NOMO-1 (cell line): ENCODE measurements at regions not wholly inside any gene's neighbourhood (a gene's known extent, or its start where the extent isn't known, plus 50 kb on each side); places are given as distances from the start of the nearest gene placed in this dataset.
"Not testable (repeated sequence)": the region's sequence is repeated elsewhere in the genome, so short reads cannot be mapped to it uniquely, and the experiment has no call there.

Source experiments
- DNase-seq, 2 experiments: peaks; one replicate each; lab custom pipeline; 2025; ENCODE audit not compliant: unreplicated experiment in 2 of 2; lab: John Stamatoyannopoulos, UW

DNA sequence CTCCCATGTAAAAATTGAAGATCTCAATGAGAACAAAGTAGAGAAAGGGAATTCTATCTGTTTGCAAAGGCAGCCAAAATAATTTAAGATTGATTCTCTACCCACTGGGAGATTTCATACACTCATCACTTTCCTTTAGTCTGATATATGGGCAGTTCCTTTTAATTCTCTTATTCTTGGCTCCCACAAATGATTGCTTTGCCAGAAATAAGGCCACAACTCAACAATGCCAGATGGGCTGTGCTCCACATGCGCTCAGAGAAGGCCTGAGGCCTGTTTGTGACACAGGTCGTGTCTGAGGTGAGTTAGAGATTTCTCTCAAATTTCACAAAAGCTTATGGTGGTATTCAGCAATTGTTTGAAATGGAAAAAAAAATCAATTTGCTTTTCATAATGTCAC is 501.9 kb upstream of the SEMA3D start:
- no peak for DNase-seq

DNA sequence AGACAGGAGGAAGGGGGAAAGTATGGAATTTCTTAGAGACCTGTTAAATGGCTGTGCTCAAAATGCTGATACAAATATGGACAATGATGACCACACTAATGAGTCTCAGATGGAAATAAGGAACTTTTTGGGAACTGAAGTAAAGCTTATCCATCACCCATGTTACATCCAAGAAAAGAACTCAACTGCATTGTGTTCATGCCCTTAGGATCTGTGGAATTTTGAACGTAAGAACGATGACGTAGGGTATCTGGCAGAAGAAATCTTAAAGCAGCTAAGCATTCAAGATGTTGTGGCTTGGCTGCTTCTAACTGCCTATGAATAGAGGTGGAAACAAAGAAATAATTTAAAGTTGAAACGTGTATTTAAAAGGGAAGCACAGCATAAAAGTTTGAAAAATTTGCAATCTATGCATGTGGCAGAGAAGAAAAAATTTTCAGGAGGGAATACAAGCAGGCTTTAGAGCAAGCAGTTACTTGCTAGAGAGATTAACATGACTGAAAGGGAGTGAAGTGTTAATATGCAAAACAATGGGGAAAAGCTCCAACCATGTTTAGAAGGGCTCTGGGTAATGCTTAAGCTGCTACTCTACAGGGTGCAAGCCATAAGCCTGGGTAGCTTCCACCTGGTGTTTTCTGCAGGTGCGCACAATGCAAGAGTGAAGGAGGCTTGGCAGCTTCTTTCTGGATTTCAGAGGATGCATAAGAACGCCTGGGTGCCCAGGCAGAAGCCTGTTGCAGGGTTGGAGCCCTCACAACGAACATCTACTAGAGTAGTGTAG is 499.7 kb upstream of the SEMA3D start:
- no peak for DNase-seq

DNA sequence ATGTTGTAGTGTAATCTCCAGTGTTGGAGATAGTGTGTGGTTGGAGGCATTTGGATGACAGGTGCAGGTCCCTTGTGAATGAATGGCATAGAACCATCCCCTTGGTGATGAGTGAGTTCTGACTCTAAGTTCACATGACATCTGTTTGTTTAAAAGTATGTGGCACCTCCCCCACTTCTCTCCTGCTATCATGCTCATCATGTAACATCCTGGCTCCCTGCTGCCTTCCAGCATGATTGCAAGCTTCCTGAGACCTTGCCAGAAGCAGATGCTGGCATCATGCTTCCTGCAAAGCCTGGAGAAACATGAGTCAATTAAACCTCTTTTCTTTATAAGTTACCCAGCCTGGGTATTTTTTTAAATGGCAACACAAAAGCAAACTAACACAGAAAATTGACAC is 499.0 kb upstream of the SEMA3D start:
- no peak for DNase-seq

DNA sequence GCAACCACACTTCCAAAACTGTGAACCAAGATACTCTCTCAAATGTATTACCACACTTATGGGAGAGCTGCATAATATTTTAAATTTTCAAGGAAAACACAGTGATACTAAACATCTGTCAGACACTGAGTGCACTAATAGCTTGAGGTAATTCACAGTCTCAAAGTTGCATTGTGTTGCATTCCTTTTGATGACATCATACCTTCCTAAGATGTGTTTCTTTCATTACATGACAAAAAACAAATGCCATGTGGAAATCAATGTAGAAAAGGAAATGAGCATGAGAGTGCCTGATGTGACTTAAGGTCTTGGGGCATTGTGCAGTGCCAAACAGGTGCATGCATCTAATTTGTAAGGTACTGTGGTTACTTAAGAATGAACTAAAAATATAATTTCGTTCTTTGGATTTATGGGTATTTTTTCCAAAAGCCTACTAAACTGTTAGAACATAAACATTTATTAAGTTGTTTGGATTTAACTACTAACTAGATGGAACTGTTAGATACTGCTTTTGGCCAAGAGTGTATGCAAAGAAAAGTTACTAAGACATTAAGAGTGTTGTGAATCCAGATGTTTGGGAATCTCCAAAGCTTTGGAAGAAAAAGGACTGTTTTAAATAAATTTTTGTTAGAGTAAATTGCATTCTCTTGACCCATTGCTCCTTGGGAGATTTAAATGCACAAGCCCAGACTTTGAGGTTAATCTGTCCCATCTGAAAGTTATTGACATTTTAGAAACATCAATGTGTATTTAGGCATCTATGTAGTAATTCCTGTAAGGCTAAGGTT is 496.2 kb upstream of the SEMA3D start:
- DNase-seq: no peak

DNA sequence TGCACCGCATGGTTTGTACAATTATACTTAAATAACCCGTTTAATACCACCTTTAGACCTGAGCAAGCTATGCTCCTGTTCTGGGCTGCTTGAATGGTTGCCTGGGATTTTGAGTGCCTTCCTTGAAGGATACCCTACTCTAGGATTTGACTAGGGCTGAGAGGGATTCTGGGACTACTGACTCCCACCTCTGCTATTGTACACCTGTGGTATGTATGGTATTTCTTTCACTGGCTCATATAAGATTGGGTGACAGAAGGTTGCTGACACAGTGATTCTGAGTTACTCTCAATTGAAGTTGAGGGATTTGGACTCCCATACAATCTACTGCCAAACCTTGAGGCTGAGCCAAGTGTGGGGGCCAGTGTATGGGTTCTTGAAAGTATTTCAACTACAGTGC is 494.4 kb upstream of the SEMA3D start:
- no peak for DNase-seq

DNA sequence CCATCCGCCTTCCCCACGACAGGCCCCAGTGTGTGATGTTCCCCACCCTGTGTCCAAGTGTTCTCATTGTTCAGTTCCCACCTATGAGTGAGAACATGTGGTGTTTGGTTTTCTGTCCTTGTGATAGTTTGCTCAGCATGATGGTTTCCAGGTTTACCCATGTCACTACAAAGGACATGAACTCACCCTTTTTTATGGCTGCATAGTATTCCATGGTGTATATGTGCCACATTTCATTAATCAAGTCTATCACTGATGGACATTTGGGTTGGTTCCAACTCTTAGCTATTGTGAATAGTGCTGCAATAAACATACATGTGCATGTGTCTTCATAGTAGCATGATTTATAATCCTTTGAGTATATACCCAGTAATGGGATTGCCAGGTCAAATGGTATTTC is 488.2 kb upstream of the SEMA3D start:
- not testable (repeated sequence) for DNase-seq

DNA sequence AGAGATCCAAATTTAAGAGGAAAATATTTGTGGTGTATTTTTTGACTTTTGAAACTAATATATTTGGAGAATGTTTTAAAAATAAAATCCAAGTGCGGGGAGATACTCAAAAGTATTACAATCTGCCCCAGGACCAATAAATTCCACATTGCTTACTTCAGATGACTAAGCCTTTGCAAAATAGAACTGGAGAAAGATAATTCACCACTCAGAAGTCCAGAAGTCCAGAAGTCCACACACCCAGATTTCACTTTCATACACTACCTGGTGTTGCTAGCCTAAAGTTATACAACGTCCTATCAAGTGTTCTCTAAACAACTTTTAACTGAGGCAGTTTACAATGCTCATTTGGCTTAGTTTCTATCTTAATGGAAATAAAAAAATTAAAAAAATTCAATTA is 487.0 kb upstream of the SEMA3D start:
- no peak for DNase-seq

DNA sequence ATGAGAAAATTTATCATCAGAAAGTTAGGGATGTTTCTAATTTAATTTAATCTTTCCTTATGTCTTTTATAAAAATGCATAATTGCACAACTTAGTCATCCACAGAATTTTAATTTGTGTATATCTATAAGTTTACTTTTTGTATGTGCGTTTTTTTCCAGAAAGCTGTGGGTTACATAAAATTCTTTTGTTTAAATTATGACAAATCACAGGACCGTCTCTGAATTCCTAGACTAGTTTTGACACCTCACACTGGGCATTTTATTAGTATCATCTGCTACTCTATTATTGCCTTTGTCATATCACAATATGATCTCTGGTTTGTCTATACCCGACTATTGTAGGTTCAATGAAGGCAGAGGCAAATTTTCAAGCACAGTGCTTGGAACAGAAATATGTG is 482.4 kb upstream of the SEMA3D start:
- no peak for DNase-seq

DNA sequence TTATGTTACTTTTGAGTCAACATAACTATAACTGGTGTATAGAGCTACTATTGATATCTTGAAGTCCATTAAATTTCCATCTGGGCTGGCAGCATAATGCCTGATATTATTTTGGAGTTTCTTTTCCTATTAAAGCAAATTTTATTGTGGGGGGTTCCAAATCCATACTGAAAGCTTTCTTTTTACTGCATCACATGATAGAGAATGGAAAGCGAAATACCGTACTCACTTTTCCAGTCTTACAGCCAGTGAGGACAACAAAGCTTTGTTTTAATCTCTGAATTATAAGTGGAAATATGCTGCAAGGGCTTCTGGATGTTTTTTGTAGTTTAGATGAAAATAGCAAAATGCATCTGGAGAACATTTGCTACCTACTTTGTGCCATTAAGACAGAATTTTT is 477.5 kb upstream of the SEMA3D start:
- no peak for DNase-seq

DNA sequence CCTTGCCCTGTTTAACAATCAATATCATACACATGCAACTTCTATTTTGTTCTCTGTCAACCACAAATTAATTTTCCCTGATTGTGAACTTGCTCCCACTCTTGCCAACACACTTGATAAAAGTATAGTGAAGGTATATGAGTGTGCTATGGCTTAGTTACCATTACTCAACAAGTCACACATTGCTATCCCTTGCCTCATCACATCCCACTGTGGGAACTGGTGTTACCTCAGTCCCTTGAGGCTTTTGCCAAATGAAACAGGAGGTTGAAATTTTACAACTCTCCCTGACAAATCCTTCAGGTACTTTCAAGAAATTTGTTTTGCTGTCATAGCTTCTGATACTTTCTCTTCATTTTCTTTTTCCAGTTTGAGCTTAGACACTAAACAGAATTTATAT is 472.5 kb upstream of the SEMA3D start:
- DNase-seq: no peak

DNA sequence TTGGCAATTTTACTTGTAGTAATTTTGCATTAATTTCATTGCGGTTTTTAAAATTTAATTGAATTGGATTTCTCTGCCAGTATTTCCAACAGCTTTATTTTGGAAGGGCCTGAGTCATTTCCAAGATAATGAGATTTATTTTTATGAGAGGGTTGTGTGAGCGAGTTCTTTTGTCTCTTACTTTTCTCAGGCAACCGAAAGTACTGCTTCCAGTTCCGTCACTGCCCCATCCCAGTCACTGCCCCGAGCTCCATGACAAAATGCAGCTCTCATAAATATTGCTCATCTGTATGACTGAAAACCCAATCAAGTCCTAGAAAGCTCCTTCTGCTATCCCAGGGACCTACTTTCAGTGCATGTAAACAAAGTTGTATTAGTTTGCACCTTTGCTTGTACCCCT is 468.4 kb upstream of the SEMA3D start:
- DNase-seq: no peak

DNA sequence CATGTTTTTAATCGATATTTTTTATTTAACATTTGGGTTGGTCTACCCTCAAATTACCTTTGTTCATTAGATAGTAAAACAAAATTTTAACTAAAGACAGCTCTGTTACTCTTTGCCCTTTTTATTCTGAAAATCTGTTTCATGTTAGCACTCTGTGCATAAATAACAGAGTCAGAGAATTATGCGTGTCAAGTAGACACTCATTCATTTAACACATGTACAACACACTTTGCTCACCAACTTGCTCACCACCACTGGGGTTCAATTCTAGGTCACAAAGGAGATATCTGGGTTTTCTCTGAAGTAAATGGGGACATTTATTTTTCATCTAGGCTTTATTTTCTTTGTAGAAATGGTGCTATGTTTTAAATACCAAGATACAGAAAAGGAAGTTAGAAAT is 457.4 kb upstream of the SEMA3D start:
- DNase-seq: no peak

DNA sequence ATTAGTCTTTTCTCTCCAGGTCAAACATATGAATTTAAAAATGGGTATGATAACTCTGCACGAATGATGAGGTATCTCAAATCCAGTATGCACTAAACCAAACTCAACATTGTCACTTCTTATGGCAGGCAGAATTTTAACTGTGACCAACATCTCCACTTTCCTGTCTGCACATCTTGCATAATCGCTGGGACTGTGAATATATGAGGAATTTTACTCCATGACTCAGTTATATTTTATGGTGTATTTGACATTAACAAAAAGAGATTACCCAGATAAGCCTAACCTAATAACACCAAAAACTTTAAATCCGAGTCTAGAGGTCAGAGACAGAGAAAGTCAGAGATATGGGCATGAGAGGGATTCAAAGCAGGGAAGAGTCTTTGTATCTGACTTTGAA is 454.5 kb upstream of the SEMA3D start:
- no peak for DNase-seq

DNA sequence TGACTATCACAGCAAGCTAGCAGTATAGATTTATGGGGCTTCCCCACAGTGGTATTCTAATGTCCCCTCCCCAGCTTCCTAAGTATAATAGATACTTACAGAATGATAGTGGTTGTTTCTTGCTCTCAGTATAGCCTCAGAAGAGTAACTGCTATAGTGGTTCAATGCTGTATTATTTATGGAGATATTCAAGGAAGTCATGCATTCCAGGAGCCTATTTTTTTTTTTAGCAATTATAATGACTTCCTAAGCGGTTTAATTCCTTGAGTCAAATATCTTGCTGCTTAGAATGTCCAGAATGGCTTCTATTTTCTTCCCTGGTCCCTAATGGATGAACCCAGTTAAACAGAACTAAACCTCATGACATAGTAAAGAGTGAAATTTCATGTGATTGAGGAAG is 451.5 kb upstream of the SEMA3D start:
- DNase-seq: no peak

DNA sequence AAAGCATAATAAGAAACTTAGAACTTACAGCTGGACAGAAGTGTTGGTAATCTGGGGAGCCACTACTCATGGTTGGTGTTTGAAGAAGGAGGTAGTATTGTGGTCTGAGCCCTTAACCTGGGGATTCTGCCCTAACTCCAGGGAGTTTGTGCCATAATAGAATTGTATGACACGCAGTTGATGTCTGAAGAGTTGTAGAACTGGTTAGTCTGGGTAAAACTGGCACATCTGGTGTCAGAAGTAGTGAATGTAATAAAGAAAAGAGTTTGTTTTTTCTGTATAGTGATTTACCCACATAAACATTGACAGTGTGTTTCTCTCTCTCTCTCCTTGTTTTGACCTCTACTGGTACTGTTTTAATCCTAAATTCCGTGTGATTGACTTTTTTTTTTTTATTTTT is 448.1 kb upstream of the SEMA3D start:
- no peak for DNase-seq

DNA sequence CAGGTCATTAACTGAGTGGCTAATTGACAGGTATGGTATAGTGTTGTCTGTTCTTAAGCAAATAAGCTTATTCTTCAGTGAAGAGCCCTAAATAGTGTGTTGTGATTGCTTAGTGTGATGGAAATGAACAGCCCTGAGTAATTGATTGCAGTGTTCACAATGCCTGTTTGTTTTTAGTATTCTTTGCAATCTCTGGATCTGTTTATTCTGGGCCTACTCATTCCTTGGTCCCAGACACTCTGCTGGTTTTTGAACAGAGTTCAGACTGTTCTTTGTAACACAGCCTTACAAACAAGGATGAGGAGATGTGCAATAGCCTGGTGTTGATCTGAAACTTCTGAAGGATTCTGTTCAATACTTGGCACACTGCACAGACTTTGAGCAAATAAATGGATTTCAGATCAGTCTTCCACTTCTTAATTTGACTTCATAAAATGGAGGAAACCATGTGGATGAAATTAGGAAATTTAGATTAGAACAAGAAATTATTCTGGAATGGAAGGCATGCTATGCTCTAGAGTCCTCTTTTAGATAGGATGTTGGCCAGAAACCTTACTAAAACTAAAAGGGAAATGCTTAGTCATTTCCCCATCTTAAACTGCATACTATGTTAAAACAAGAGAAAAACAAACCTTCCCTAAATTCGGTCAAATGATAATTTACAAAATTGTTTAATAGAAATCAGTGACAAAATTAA is 444.2 kb upstream of the SEMA3D start:
- peak; percentile 44 to 73 for DNase-seq

DNA sequence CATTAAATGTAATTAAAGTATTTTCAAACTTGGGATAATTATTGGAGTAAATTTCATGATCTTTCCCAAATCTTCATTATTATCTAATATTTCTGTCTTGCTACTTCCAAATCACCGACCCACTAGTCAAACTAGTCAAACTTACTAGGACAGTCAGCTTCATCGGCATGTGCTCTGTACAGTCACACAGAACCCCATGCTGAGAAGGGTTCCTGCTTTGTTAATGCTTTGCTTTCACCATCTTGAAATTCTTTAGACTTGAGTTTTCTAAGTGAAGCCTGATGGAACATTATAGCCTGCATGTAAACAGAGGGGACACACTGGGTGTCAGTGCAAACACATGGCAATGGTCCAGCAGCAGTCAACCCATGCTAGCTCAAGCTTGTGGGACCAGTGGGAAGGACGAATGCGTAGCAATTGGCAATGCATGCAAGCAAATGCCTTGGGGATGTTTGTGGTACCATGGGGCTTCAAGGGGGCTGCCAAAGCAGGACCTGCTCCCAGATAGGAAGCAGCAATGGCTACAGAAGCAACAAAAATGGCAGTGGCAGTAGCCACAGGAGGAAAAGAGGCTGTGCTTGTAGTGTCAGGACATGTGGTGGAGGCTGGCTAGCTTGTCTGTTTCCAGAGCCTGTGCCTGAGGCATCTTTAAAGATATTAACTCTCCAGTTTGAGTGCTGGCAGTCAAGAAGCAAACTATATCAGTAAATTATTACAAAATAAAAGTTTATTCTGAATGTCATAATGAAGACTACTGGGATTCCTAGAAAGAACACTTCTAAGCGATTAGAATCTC is 441.1 kb upstream of the SEMA3D start:
- no peak for DNase-seq

DNA sequence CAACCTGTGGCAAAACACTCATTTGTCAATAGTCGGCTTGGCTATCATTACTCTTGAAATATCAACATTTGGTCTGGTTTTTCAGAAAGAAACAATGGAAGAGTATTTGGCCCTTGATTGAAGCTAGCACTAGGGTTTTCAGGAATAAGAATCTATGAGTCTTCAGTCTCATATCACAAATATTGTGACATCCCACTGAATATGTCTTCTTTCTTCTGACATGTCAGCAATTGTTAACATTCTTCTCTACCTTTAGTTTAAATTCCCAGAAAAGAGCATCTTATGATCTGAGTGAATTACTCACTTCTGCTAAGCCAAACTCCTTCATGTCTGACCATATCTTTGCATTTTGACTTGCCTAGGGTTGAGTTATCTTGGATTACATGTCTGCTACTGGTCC is 435.2 kb upstream of the SEMA3D start:
- DNase-seq: no peak

DNA sequence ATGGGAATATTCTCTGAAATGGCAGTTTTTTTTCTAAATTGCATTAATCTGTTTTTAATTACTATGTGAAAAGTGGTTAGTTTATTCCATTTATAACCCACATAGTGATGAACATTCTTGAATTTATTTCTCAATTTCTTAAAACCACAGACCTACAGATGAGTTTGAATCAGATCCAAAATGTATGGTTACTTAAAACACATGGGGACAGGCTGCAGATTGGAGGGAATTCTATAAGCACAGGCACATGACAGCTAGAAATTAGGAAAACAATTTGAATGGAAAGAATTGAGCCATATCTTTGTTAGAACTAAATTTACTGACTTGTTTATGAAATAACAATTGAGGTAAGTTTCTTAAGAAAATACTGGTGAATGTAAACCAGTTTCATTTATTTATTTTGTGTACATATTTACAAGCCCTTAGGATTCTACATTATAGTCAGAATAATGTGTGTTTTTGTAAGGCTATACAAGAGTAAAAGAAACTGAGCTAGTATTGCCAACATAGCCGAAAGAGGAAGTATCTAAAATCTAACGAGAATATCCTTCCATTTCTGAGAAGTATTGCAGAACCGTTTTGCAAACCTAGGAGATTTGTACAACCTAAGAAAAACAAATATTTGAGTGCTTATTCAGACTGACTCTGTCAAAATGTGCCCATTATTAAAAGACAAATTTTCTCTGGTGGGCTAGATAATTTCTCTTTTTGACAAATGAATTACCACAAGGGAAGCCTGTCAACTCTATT is 434.3 kb upstream of the SEMA3D start:
- peak; percentile 91 to 99 for DNase-seq

DNA sequence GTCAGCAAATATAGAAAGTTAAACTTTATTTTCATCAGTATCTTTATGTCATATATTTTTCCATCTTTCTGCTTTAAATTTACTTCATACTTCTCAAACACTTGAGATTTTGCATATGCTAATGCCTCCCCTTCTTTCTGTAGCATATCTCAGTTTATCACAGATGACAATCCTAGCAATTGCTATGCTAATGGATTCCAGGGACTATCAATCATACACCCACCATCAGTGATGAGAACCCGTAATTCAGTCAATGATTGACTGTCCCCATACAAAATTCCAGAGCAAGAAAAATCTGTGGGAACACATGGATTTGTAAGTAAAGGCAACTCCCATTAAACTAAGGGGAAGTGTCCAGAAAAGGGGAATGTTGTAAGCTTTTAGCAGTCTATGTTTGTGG is 432.4 kb upstream of the SEMA3D start:
- DNase-seq: no peak
